Ishikawa (cell line): ENCODE measurements at regions not wholly inside any gene's neighbourhood (a gene's known extent, or its start where the extent isn't known, plus 50 kb on each side); places are given as distances from the start of the nearest gene placed in this dataset.

ENCODE experiments used
- EP300 ChIP-seq: IDR thresholded peaks from 2 replicates; pipeline ENCODE4 v1.6.1; 2012; ENCODE audit warnings: borderline replicate concordance
- NFIC ChIP-seq: IDR thresholded peaks from 2 replicates; pipeline ENCODE4 v1.6.1; 2012
- REST ChIP-seq: IDR thresholded peaks from 2 replicates; pipeline ENCODE4 v1.6.1; 2012; ENCODE audit warnings: low read depth, mild to moderate bottlenecking
- TCF12 ChIP-seq: IDR thresholded peaks from 2 replicates; pipeline ENCODE4 v1.6.1; 2012; ENCODE audit warnings: low read depth

GRCh38 chr13:79972066-79972569 is 368.8 kb downstream of the SPRY2 start:
- TF ChIP-seq NFIC (no peak), REST (no peak), EP300 (no peak), TCF12 (no peak)
